ENCODE measurements at regions not wholly inside any gene's neighbourhood (a gene's known extent, or its start where the extent isn't known, plus 50 kb on each side); places are given as distances from the start of the nearest gene placed in this dataset.

DNA sequence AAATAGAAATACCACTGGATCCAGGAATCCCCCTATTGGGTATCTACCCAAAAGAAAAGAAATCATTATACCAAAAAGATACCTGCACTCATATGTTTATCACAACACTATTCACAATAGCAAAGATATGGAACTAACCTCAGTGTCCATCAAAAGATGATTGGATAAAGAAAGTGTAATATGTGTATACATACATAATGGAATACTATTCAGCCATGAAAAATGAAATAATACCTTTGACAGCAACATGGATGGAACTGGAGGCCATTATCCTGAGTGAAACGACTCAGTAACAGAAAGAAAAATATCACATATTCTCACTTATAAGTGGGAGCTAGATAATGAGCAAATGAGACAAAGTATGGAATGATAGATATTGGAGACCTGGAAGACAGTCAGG, 74.2 kb upstream of the TLR3 start:
- TF ChIP-seq, protein P1, sequence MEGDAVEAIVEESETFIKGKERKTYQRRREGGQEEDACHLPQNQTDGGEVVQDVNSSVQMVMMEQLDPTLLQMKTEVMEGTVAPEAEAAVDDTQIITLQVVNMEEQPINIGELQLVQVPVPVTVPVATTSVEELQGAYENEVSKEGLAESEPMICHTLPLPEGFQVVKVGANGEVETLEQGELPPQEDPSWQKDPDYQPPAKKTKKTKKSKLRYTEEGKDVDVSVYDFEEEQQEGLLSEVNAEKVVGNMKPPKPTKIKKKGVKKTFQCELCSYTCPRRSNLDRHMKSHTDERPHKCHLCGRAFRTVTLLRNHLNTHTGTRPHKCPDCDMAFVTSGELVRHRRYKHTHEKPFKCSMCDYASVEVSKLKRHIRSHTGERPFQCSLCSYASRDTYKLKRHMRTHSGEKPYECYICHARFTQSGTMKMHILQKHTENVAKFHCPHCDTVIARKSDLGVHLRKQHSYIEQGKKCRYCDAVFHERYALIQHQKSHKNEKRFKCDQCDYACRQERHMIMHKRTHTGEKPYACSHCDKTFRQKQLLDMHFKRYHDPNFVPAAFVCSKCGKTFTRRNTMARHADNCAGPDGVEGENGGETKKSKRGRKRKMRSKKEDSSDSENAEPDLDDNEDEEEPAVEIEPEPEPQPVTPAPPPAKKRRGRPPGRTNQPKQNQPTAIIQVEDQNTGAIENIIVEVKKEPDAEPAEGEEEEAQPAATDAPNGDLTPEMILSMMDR (IDR thresholded peaks at IDR 0.05; ENCODE audit: low read depth, low read length): no peak
- TF ChIP-seq EZH2phosphoT487 (IDR thresholded peaks at IDR 0.05; ENCODE audit: low read depth): no peak
